Esophagus (tissue), 2 donors: ENCODE measurements at regions not wholly inside any gene's neighbourhood (a gene's known extent, or its start where the extent isn't known, plus 50 kb on each side); places are given as distances from the start of the nearest gene placed in this dataset.

ENCODE experiments used
- H3K27ac ChIP-seq, 2 donors: one replicate each; pipeline ENCODE4 v1.5.1; 2013; ENCODE audit warnings: low read depth in 2 of 2, mild to moderate bottlenecking in 2 of 2, inconsistent platforms in 1 of 2, low read length in 1 of 2, moderate library complexity in 1 of 2
- H3K27me3 ChIP-seq, 2 donors: one replicate each; pipeline ENCODE4 v1.6.1; 2013; ENCODE audit warnings: low read length in 2 of 2, control low read depth in 1 of 2, mild to moderate bottlenecking in 1 of 2; ENCODE audit not compliant: insufficient read depth in 2 of 2, control insufficient read depth in 1 of 2
- H3K36me3 ChIP-seq, 2 donors: one replicate each; pipeline ENCODE4 v1.6.1; 2013; ENCODE audit warnings: low read length in 1 of 2; ENCODE audit not compliant: control insufficient read depth in 2 of 2, insufficient read depth in 2 of 2
- H3K4me1 ChIP-seq, 2 donors: one replicate each; pipeline ENCODE4 v1.6.1; 2013; ENCODE audit warnings: low read length in 1 of 2; ENCODE audit not compliant: control insufficient read depth in 2 of 2, insufficient read depth in 2 of 2
- H3K4me3 ChIP-seq, 2 donors: one replicate each; pipeline ENCODE4 v1.5.1; 2013; ENCODE audit warnings: low read length in 2 of 2, mild to moderate bottlenecking in 2 of 2, low read depth in 1 of 2, moderate library complexity in 1 of 2
- H3K9me3 ChIP-seq, 2 donors: one replicate each; pipeline ENCODE4 v1.6.1; 2013; ENCODE audit warnings: mild to moderate bottlenecking in 2 of 2, low read depth in 1 of 2, low read length in 1 of 2, moderate library complexity in 1 of 2; ENCODE audit not compliant: control insufficient read depth in 2 of 2, insufficient read depth in 1 of 2
- WGBS, 2 donors: extraction: QIAGEN DNeasy Blood & Tissue Kit; methylation state at CpG; one replicate each; pipeline ENCODE4 v1.1.7; 2013; 5-methylcytosine and 5-hydroxymethylcytosine counted together
- donor health status: healthy with polysubstance abuse.
- donor health status: Bipolar disorder and iron deficiency.

GRCh38 chr5:87119588-87119987 lies 148.1 kb upstream of the RASA1 start:
- Histone ChIP-seq H3K4me3 (no peak overlapping the region), H3K27ac (peak overlapping the region; percentile 20 to 21), H3K36me3 (no peaks in the 10 kb centered on the region), H3K9me3 (no peaks in the 10 kb centered on the region), H3K4me1 (peaks cover 0 to 3% of the 10 kb centered on the region in 2 donors), H3K27me3 (no peaks in the 10 kb centered on the region)
- WGBS, 2 donors, result 92 to 93% methylated on average over 3 of the region's 3 CpGs

GRCh38 chr5:87120518-87121303 lies 147.0 kb upstream of the RASA1 start:
- 14 to 22% methylated on average over 2 of the region's 2 CpGs for WGBS, 2 donors
- H3K27me3 ChIP-seq, result no peaks in the 10 kb centered on the region
- no peak overlapping the region for H3K4me3 ChIP-seq
- H3K27ac ChIP-seq, result peak overlapping the region; percentile 21 to 55
- no peaks in the 10 kb centered on the region for H3K9me3 ChIP-seq
- peaks cover 0 to 3% of the 10 kb centered on the region in 2 donors for H3K4me1 ChIP-seq
- no peaks in the 10 kb centered on the region for H3K36me3 ChIP-seq

GRCh38 chr5:87121304-87122150 lies 146.2 kb upstream of the RASA1 start:
- no peak overlapping the region for H3K4me3 ChIP-seq
- WGBS, 2 donors, result 39 to 51% methylated on average over 5 of the region's 5 CpGs
- H3K27me3 ChIP-seq, result no peaks in the 10 kb centered on the region
- no peaks in the 10 kb centered on the region for H3K9me3 ChIP-seq
- H3K36me3 ChIP-seq, result no peaks in the 10 kb centered on the region
- peaks cover 0 to 3% of the 10 kb centered on the region in 2 donors for H3K4me1 ChIP-seq
- no peak overlapping the region for H3K27ac ChIP-seq

GRCh38 chr5:87122151-87122977 lies 145.3 kb upstream of the RASA1 start:
- Histone ChIP-seq H3K27ac (no peak overlapping the region), H3K27me3 (no peaks in the 10 kb centered on the region), H3K36me3 (no peaks in the 10 kb centered on the region), H3K9me3 (no peaks in the 10 kb centered on the region), H3K4me3 (no peak overlapping the region), H3K4me1 (peaks cover 0 to 3% of the 10 kb centered on the region in 2 donors)
- 66 to 78% methylated on average over 4 of the region's 4 CpGs for WGBS, 2 donors

- H3K27ac ChIP-seq, result no peak overlapping the region
- H3K4me1 ChIP-seq, result no peaks in the 10 kb centered on the region
- no peaks in the 10 kb centered on the region for H3K9me3 ChIP-seq
- H3K4me3 ChIP-seq, result no peak overlapping the region
- no peaks in the 10 kb centered on the region for H3K36me3 ChIP-seq
- H3K27me3 ChIP-seq, result no peaks in the 10 kb centered on the region
Measured at GRCh38 chr5:87125766-87126165, 141.9 kb upstream of the RASA1 start.

- no peaks in the 10 kb centered on the region for H3K36me3 ChIP-seq
Measured at GRCh38 chr5:87126869-87127268, 140.8 kb upstream of the RASA1 start.

GRCh38 chr5:87127426-87127825 lies 140.3 kb upstream of the RASA1 start:
- no peak overlapping the region for H3K27ac ChIP-seq
- H3K36me3 ChIP-seq, result no peaks in the 10 kb centered on the region
- H3K4me1 ChIP-seq, result no peaks in the 10 kb centered on the region
- H3K9me3 ChIP-seq, result no peaks in the 10 kb centered on the region
- no peak overlapping the region for H3K4me3 ChIP-seq
- 71 to 79% methylated on average over 1 of the region's 1 CpG for WGBS, 2 donors
- H3K27me3 ChIP-seq, result no peaks in the 10 kb centered on the region

More at GRCh38 chr5:87126869-87127268, 140.8 kb upstream of the RASA1 start:
- Histone ChIP-seq H3K27me3 (no peaks in the 10 kb centered on the region), H3K9me3 (no peaks in the 10 kb centered on the region), H3K4me1 (no peaks in the 10 kb centered on the region), H3K4me3 (no peak overlapping the region), H3K27ac (no peak overlapping the region)
- WGBS, 2 donors, result 73 to 84% methylated on average over 3 of the region's 3 CpGs

- Histone ChIP-seq H3K9me3 (no peaks in the 10 kb centered on the region), H3K4me1 (no peaks in the 10 kb centered on the region), H3K4me3 (no peak overlapping the region), H3K27ac (no peak overlapping the region), H3K27me3 (no peaks in the 10 kb centered on the region), H3K36me3 (no peaks in the 10 kb centered on the region)
- 52 to 63% methylated on average over 3 of the region's 3 CpGs for WGBS, 2 donors
Measured at GRCh38 chr5:87127956-87128687, 139.6 kb upstream of the RASA1 start.

- H3K9me3 ChIP-seq, result no peaks in the 10 kb centered on the region
- no peaks in the 10 kb centered on the region for H3K27me3 ChIP-seq
- H3K4me3 ChIP-seq, result no peak overlapping the region
- WGBS, 2 donors, result 69 to 72% methylated on average over 1 of the region's 1 CpG
- H3K4me1 ChIP-seq, result no peaks in the 10 kb centered on the region
- no peak overlapping the region for H3K27ac ChIP-seq
- H3K36me3 ChIP-seq, result no peaks in the 10 kb centered on the region
Measured at GRCh38 chr5:87129046-87129445, 138.6 kb upstream of the RASA1 start.
